GM19023 (cell line): ENCODE measurements at regions not wholly inside any gene's neighbourhood (a gene's known extent, or its start where the extent isn't known, plus 50 kb on each side); places are given as distances from the start of the nearest gene placed in this dataset.
"Not testable (repeated sequence)": the region's sequence is repeated elsewhere in the genome, so short reads cannot be mapped to it uniquely, and the experiment has no call there.

ENCODE experiments used
- ATAC-seq: cut with Tn5 transposase; IDR thresholded peaks from one replicate; pipeline ENCODE4 v1.9.1; 2021; ENCODE audit warnings: mild to moderate bottlenecking, moderate library complexity; ENCODE audit not compliant: unreplicated experiment

DNA sequence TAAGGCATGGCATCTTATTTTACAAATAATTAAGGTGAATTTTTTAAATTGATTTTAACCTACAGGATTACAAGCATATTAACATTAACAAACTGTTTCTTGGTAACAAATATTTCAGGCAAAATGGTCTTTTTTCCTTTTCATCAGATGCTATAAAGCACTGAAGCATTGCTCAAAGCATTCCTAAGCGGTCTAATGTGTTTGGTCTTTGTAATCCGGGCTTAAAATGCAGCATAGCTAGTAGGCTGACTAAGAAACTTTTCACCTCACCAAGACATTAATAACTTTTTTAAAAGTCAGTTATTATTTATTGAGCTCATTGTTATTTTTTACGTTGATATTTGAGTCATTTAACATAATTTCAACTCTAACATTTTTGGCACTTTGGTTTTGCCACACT lies 538.8 kb upstream of the SLC39A10 start:
- no peak for ATAC-seq

DNA sequence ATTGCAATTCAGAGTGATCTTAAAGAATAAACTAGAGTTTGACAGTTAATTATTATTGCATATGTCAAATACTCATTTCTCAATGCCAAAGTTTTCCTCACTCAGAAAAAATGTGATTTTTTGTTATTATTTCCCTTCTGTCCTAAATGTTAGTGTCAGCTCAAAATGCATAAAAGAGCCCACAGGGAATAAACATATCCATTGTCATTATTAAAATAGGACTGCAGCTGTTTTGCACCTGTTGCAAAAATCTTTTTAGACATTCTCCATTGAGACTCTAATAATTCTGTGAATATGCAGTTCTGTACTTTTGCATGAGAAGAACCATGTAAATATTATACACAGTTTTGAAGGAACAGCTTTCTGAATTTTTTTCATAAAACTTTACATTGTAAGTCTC lies 540.0 kb upstream of the SLC39A10 start:
- ATAC-seq = no peak

DNA sequence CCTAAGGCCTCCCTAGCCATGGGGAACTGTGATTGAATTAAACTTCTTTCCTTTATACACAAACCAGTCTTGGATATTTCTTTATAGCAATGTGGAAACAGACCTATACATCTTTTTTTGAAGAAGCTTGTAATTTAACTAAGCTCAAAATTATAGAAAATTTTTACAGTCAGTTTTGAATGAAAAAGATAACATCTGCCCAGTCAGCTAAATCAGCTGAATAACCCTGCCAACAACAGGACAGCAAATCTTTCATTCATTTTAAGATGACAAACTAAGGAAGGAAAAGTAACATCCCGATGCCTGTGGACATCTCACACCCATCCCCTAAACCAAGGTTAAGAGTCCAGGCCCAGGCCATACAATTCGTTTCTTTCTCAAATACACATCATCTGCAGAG lies 541.3 kb upstream of the SLC39A10 start:
- no peak for ATAC-seq

DNA sequence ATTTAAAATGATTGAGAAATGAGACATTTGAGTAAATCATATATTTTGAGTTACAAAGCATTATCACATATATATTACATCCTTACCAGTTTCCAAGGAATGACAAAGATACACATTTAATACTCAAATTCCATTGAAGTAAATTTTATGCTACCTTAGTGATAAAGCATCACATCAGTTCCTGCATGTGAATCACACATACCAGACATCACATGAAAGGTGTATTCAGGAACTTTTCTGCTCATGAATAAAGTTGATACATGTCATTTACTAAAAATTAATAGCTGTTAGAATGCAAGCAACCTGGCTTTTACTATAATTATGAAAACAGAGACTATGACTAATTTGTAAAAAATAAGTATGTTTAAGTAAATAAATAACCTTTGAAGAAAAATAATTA lies 548.8 kb upstream of the SLC39A10 start:
- ATAC-seq = no peak

DNA sequence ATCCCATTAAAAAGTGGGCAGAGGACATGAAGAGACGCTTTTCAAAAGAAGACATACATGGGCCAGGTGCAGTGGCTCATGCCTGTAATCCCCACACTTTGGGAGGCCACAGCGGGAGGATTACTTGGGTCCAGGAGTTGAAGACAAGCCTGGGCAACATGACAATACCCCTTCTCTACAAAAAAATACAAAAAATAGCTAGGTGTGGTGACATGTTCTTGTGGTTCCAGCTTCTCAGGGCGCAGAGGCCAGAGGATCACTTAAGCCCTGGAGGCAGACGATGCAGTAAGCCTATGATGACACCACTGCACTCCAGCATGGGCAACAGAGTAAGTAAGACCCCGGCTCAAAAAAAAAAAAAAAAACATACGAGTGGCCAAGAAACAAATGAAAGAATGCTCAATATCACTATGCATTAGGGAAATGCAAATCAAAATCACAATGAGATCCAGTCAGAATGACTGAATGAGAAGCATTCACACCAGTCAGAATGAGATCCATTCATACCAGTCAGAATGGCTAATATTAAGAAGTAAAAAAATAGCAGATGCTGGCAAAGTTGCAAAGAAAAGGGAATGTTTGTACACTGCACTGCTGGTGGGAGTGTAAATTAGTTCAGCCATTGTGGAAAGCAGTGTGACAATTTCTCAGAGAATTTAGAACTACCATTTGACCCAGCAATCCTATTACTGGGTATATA lies 550.2 kb upstream of the SLC39A10 start:
- ATAC-seq = no peak

DNA sequence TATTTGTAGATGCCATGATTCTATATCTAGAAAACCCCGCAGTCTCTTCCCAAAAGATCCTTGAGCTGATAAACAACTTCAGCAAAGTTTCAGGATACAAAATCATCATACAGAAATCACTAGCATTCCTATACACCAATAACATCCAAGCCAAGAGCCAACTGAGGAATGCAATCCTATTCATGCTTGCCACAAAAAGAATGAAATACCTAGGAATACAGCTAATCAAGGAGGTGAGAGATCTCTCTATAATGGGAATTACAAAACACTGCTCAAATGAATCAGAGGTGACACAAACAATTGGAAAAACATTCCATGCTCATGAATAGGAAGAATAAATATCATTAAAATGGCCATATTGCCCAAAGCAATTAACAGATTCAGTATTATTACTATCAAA lies 551.4 kb upstream of the SLC39A10 start:
- ATAC-seq = no peak

DNA sequence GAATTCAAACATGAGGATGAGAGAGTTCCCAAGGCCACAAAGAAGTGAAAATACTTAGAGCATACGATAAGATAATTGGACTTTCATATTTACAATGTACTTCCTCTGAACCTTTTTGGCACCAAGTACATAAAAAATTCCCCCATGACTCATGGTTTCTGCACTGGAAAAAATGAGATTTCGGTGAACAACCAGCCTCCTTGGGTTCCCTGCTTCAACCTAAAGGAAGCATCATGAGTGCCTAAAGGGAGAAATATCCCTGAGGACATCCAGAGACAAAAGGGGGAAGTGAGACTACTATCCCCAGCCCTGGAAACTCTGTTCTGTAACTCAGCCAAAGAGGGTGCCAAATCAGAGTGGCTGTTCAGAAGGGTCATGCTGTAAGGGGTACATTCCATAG lies 562.7 kb upstream of the SLC39A10 start:
- no peak for ATAC-seq

DNA sequence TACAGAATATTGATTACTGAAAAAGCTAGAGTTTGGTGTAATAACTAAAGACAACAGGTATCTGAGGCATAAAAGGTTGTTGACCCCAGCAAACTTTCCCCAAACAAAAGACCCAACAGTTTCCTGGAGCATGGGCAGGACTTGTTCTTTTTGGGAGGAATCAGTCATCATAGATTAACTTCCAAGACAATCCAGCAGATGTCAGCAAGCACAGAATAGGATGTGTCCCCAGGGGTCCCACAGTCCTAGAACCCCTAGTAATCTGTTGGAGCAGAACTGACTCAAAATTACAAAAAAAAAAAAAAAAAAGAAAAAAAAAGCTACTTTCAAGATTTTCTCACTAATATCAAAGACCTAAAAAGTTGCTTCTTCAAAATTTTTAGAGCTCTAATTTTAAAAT lies 564.7 kb upstream of the SLC39A10 start:
- ATAC-seq = no peak

DNA sequence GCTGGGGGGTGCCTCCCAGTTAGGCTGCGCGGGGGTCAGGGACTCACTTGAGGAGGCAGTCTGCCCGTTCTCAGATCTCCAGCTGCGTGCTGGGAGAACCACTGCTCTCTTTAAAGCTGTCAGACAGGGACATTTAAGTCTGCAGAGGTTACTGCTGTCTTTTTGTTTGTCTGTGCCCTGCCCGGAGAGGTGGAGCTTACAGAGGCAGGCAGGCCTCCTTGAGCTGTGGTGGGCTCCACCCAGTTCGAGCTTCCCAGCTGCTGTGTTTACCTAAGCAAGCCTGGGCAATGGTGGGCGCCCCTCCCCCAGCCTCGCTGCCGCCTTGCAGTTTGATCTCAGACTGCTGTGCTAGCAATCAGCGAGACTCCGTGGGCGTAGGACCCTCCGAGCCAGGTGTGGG lies 584.2 kb upstream of the SLC39A10 start:
- ATAC-seq = not testable (repeated sequence)

DNA sequence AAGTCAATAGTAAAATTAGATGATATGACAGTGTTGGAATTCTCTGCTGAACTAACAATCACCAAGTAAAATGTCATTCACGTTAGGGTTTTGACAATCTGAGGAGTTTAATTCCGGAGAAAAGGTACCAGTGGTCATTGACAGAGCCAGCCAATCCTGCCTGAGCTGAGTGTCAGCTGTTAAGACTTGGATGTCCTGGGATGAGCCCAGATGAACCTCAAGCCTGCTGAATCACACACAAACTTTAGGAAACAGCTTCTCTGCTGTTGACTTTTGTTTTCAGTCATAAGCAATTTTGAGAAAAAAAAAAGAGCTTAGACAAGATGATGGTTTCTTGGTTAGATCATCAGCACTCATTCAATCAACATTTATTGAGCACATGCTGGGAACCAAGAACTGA lies 600.0 kb upstream of the SLC39A10 start:
- no peak for ATAC-seq

DNA sequence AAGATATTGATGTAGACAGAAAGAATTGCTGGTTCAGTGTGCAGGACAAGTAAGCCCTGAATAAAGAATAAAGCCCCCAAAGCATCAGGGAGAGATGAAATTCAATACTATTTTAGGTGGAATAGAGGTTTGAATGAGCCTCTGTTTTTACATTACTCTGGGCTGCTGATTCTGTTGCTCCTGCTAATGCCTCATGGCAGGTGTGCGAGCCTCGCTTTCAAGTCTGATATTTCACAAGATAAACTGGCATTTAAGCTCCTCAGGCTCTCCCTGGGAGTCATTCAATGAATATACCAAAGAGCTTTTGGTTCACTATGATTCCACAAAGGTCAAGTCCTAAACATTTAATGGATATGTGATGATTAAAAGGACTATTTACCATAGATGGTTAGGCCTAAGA lies 601.0 kb upstream of the SLC39A10 start:
- no peak for ATAC-seq

DNA sequence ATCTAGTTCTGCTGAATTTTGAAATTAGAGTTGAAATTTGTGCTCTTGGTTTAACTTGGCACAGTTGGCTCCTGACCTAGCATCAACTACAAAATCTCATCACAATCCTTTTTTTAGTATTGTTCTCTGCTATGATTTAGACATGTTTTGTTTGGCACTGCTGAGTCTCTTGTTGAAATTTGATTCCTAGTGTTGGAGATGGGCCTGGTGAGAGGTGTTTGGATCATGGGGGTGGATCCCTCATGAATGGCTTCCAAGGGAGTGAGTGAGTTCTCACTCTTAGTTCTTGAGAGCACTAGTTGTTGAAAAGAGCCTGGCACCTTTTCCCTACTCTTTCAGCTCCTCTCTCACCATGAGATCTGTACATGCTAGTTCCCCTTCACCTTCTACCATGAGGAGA lies 605.6 kb upstream of the SLC39A10 start:
- ATAC-seq = no peak

DNA sequence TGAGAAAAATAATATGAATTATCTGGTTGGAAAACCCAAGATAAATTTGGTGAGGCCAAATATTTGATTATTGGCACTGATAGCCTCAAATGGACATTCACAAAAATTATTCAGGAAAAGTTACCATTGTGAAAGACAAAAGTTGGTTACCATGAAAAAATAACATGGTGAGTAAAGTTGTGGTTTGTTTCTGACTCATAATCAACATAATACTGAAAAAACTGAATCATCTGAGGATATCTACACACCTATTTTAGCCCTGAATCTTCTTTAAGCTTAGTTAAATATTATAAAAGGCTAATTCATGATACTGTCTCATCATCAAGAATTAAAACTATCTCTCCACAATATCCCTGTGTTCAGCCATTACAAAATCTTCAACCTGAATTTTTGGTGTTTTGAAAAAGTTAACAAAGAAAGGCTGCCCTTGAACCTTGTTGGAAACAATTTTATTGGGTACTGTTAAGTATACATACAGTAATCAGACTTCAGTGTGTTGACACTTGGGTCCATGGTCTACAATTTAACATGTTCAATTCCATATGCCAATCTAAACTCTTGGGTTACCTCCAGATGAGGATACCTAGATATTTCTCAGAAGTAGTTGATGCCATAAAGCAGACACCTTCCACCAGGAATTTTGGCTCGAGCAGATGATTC lies 607.5 kb upstream of the SLC39A10 start:
- ATAC-seq = peak; percentile 78

DNA sequence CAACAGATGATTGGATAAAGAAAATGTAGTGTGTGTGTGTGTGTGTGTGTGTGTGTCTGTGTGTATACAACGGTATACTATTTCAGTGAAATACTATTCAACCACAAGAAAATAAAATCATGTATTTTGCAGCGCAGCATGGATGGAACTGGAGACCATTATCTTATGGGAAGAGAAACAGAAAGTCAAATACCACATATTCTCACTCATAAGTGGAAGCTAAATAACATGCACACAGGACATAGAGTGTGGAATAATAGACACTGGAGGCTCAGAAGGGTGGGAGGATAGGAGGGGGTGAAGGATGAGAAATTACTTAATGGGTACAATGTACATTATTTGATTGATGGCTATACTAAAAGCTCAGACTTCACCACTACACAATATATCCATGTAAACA lies 609.1 kb upstream of the SLC39A10 start:
- no peak for ATAC-seq

DNA sequence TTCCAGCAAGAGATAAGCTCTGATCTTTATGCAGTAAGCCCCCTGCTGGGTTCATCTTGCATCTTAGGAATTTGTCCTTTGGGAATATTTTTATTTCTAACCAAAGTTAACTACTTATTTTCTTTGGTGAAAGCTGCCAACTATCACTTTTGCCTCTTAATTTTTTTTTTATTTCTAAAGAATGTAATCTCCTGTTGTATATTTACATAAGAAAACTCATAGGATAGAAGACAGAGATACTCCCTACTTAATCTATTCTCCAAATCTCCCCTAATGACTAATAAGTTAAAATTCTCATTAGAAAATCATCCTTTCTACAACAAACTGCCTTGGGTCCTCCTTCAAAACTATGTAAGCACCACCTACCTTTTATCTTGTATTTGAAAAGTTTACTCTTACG lies 612.2 kb upstream of the SLC39A10 start:
- ATAC-seq = no peak

DNA sequence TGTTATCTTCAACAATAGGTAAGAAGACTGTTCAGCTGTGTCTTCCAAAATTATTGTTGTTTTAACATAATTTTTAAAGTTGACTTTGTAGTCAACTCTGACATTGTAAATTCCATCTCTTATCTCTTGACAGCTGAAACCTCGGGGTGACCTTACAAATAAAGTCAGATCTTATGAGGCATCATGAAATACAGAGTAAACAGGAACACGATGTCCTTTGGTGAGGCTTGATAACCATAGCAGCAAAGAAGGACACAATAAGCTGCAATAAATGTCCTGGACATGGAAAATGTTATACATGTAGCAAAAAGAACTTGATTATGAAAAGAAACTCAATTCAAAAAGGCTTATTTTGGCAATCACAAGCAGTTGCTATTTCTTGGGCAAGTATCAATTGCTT lies 618.9 kb upstream of the SLC39A10 start:
- ATAC-seq = no peak

DNA sequence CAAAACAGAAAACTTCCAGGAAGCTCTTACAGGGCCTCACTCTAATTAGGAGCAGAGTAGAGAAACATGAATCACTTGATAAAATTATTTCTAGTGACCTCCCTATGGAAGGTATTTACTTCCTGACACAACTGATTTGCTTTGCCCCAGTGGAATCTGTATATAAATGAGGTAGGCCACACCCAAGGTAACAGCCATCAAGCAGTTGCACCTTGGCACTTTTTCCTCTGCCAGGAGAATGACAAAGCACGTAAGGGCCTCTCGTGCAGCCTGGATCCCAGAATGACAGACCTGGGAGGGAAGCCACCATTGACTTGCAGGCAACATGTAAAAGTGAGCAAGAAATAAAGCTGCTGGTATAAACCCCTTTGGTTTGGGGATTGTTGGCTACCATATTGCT lies 620.0 kb upstream of the SLC39A10 start:
- ATAC-seq = no peak

DNA sequence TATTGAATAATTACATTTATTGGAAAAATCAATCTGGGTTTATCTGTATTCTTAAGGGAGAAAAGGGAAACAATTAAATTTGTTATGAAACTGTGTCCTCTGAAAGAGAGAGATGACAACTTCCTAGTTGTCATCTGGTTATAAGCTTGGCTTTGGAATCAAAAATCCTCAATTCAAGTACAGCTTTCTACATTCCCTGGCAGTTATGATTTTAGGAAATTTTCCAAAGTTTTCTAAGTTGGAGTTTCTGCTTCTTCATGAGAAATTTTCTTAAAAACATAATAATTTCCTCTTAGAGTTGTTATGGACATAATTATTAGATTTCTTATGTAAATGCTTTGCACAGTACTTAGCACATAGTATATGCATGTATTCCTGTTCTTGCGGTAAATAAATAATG lies 625.6 kb upstream of the SLC39A10 start:
- no peak for ATAC-seq

DNA sequence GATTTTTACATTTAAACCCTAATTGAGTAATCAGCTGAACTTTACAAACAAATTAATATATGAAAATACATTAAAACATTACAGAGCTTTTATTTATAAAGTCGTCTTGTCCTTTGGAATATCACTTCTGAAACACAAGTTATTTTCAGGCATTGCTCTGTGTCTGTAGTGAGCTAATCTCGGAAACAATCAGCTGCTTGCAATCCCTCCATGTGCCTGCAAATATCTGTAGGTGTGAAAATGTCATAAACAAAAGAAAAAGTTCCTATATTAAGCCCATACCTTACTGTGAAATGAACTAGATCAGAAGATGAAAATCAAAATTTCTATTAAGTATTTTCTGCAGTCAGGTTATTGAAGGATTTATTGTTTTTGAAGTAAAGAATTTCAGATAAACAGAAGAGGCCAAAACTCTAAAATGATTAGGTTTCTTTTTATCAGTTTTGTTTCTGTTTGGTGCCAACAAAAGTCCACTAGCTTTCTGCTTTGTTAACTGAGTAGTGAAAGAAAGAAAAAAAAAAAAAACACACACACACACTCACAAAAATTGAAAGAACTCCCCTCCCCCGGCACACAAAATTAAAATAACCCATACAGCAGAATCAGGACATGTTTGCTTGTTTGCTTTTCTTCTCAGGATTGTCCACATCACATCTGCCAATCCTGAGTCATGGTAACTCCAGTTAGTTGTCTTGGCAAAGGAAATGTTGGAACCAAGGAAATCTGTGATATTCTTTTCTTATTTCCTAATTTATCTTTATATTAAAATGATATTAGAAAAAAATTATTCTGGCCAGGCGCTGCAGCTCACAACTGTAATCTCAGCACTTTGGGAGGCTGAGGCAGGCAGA lies 627.0 kb upstream of the SLC39A10 start:
- ATAC-seq = no peak

DNA sequence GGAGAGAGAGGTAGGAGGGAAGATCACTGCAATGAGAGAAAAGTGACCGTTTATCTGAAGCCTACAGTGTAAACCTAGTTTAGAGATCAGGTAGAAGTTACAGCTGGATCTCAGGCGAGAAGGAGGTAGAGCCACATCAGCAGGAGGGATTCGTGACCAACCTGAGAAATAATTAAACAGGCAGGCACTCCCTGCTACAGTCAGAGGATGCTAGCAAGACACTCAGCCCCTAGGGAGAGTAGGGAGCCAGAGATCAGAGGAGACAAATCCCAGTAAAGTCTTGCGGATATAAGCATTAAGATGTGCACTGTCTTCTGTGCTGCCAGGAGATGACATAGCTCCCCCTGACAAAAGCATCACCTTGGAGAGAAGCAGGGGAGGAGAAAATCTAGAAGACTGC lies 629.1 kb upstream of the SLC39A10 start:
- no peak for ATAC-seq

DNA sequence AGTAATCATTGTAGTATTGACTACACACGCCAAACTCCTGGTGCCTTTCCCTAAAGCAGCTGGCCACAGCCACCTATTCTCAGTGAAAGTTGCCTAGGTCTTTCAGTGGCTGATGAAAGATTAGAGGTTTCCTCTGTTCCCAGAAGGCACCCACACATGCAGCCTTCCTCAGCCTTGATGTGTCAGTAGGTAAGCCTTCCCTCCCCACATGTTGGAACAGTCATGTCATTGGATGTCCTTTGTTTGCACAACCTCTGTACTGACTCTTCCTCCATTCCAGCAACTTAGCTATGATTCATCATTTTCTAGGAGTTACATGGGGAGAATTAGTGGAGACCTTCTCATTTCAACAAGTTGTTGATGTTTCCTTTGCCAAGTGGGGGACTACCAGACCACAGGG lies 630.8 kb upstream of the SLC39A10 start:
- no peak for ATAC-seq

DNA sequence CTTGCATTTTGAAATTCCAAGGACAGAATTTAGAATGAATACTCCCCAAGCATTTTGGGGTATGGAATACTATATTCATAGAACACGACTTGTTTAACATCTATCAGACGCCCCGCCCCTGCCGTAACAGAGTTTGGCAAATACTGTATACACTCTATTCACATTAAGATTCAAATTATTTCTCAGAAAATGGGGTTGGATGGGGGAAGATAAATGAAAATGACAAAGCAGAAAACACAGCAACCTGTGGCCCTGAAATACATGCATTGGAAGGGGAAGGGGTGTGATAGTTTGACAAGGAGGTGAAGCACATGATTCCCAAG lies 634.6 kb upstream of the SLC39A10 start:
- ATAC-seq = no peak
